PC-9 (cell line): ENCODE measurements at regions not wholly inside any gene's neighbourhood (a gene's known extent, or its start where the extent isn't known, plus 50 kb on each side); places are given as distances from the start of the nearest gene placed in this dataset.

ENCODE experiments used
- EZH2 ChIP-seq: fragments of 200-600 bp; sonication (generic); IDR thresholded peaks from 2 replicates; pipeline ENCODE4 v1.8.0; 2017; ENCODE audit warnings: antibody characterized with exemption, low read depth
- TF ChIP-seq, protein P1 (sequence below): fragments of 200-600 bp; sonication (generic); conservative IDR thresholded peaks from 2 replicates; pipeline ENCODE4 v1.6.1; 2017; ENCODE audit warnings: mixed run types, antibody characterized with exemption, mild to moderate bottlenecking, moderate library complexity

DNA sequence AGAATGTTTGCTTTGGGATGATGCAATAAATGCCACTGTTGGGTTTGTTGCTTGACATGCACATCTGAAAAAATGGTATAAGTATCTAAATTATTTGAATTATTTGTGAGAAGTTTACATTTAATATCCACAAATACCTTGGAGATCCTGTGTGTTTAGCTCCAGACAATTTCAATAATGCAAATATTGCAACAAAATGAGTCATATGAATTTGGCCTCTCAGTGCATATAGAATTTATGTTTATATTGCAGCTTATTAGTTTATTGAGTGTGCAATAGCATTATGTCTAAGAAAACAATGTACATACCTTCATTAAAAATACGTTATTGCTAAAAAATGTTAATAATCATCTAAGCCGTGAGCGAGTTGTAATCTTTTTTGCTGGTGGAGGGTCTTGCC, 153.3 kb downstream of the FSCB start:
- TF ChIP-seq, protein P1, sequence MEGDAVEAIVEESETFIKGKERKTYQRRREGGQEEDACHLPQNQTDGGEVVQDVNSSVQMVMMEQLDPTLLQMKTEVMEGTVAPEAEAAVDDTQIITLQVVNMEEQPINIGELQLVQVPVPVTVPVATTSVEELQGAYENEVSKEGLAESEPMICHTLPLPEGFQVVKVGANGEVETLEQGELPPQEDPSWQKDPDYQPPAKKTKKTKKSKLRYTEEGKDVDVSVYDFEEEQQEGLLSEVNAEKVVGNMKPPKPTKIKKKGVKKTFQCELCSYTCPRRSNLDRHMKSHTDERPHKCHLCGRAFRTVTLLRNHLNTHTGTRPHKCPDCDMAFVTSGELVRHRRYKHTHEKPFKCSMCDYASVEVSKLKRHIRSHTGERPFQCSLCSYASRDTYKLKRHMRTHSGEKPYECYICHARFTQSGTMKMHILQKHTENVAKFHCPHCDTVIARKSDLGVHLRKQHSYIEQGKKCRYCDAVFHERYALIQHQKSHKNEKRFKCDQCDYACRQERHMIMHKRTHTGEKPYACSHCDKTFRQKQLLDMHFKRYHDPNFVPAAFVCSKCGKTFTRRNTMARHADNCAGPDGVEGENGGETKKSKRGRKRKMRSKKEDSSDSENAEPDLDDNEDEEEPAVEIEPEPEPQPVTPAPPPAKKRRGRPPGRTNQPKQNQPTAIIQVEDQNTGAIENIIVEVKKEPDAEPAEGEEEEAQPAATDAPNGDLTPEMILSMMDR: no peak
- no peak for TF ChIP-seq EZH2
